ENCODE measurements at regions not wholly inside any gene's neighbourhood (a gene's known extent, or its start where the extent isn't known, plus 50 kb on each side); places are given as distances from the start of the nearest gene placed in this dataset.

DNA sequence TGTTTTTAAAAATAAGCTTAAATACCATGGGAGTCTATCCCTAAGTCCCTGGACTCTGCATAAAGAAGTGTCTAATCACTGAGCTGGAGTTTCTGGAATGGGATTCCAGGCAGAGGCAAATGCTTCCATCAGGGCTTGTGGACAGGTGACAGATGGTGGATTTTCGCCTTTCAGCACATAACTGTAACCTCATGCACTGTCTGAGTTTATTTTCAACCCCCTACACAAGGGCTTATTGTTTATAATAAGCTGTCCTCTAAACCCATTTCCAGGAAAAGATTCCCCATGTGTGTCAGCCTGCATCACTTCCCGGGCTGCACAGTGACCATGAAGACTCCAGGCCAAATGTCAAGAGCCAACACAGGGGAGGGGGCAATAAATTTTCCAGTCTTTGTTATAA is 264.0 kb downstream of the PIK3R1 start (continued):
- TF ChIP-seq RBBP5 (IDR thresholded peaks at IDR 0.05; ENCODE audit: borderline replicate concordance, insufficient read depth, low read length, poor library complexity, severe bottlenecking), result no peak
- TF ChIP-seq, protein P1, sequence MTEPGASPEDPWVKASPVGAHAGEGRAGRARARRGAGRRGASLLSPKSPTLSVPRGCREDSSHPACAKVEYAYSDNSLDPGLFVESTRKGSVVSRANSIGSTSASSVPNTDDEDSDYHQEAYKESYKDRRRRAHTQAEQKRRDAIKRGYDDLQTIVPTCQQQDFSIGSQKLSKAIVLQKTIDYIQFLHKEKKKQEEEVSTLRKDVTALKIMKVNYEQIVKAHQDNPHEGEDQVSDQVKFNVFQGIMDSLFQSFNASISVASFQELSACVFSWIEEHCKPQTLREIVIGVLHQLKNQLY (CRISPR knock-in tag; conservative IDR thresholded peaks at IDR 0.05), result no peak

DNA sequence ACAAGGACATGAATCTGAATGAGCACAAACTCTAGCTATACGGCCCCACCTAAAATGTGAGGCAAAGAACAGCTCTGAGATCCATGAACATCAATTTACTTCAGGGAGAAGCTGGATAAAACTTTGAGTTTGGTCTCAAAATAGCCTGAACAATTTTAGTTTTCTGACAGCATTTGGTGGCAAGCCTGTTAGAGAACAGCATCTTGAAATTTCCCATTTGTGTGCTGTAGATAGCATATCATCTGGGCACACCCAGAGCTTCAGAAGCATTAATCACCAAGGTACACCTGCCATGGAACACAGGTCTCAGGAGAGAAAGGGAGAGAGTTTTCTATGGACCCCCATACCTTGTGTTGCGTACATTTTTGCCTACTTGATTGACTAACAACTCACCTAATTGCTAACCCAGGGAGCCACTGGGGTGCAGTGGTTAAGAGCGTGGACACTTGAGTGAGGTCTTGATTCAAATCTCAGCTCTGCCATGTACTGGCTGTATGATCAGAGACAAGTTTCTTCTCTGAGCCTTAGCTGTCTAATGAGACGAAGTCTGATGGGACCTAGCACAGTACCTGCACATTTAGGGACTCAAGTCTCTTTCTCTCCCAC is 264.9 kb downstream of the PIK3R1 start:
- ATAC-seq, result peak; percentile 35
- no peak overlapping the region for H3K4me3 ChIP-seq
- BruUV-seq (replicated peaks), result no TSS peak
- H2AFZ ChIP-seq (ENCODE audit: low read depth, low read length), result no peak overlapping the region
- peak; percentile 55 for FAIRE-seq
- H3K4me2 ChIP-seq (ENCODE audit: insufficient read depth, low read length), result peak overlapping the region; percentile 14; the same call in 1 of the 2 replicates
- H3K9me1 ChIP-seq (ENCODE audit: control insufficient read depth, insufficient read depth, low read length), result no peaks in the 10 kb centered on the region
- in situ Hi-C loops (cut with MboI), result no loop called here
- 18% methylated on average over 4 of the region's 4 CpGs for WGBS (ENCODE audit: insufficient coverage, low coverage, missing lambda C conversion rate)
- H3K27me3 ChIP-seq (ENCODE audit: control insufficient read depth in 2 of 2, insufficient read depth in 2 of 2, low read length in 2 of 2), result no peaks in the 10 kb centered on the region
- H4K20me1 ChIP-seq (replicated peaks; ENCODE audit: control insufficient read depth, insufficient read depth, low read length), result no peaks in the 10 kb centered on the region
- intact Hi-C loops (cut with micrococcal nuclease), result no loop called here
- ChIA-PET POLR2A (interaction anchor here (0.6 to 1.1 kb wide), 2 partner anchors 61 to 1316 kb away, joined by 3 read pairs; no protein-coding TSS in a partner anchor), CTCF (ENCODE audit: low intra/inter-chr PET ratio) (no interaction called here)
- no peak overlapping the region for H3K27ac ChIP-seq (ENCODE audit: extremely low read depth, low read depth, low read length)
- H3K9ac ChIP-seq (ENCODE audit: insufficient read depth in 1 of 2, low read depth in 2 of 2, low read length in 2 of 2), result no peak overlapping the region
- no peaks in the 10 kb centered on the region for H3K36me3 ChIP-seq (ENCODE audit: control insufficient read depth, insufficient read depth, low read length)
- H3K79me2 ChIP-seq (ENCODE audit: control insufficient read depth, insufficient read depth, low read length), result no peaks in the 10 kb centered on the region
- peak in 2 of 4 experiments; percentile 21 to 40 for DNase-seq (ENCODE audit: extremely low read depth in 1 of 4, low spot score in 3 of 4)
- peaks cover 0 to 19% of the 10 kb centered on the region in 2 experiments; a peak in 3 of 5 replicates for H3K4me1 ChIP-seq (replicated peaks in 1 of 2; ENCODE audit: control insufficient read depth in 2 of 2, insufficient read depth in 2 of 2, low read length in 2 of 2)
- no peaks in the 10 kb centered on the region for H3K9me3 ChIP-seq (replicated peaks; ENCODE audit: control insufficient read depth, insufficient read depth, low read depth, low read length)
- TF ChIP-seq PML (IDR thresholded peaks at IDR 0.05; ENCODE audit: low read length) (peak; percentile 65; the same call in 1 of the 2 replicates), TCF3 (CRISPR knock-in tag; IDR thresholded peaks at IDR 0.05) (peak; percentile 75), KDM1A (IDR thresholded peaks at IDR 0.05) (peak; percentile 48 to 56; a peak in 3 of 4 replicates), TRIM24 (IDR thresholded peaks at IDR 0.05) (peak; percentile 40 to 48; a peak in 2 of 4 replicates), RUNX1 (IDR thresholded peaks at IDR 0.05; ENCODE audit: low read depth) (no peak), CBFA2T2 (conservative IDR thresholded peaks at IDR 0.05) (peak; percentile 80), ARID1B (IDR thresholded peaks at IDR 0.05) (peak; percentile 85), DPF2 (IDR thresholded peaks at IDR 0.05) (peak; percentile 75), NCOR1 (IDR thresholded peaks at IDR 0.05) (peak; percentile 76), SOX6 (IDR thresholded peaks at IDR 0.05) (peak; percentile 13; the same call in 1 of the 2 replicates), ZNF133 (CRISPR knock-in tag; IDR thresholded peaks at IDR 0.05) (no peak), MTA2 (IDR thresholded peaks at IDR 0.05; ENCODE audit: low read depth) (peak; percentile 67), ZSCAN29 (IDR thresholded peaks at IDR 0.05) (no peak), ESRRA (IDR thresholded peaks at IDR 0.05; ENCODE audit: borderline replicate concordance, low read depth) (no peak), MEIS2 (IDR thresholded peaks at IDR 0.05; ENCODE audit: partially characterized antibody) (peak; percentile 72), NFIC (IDR thresholded peaks at IDR 0.05) (no peak), TAL1 (IDR thresholded peaks at IDR 0.05) (peak; percentile 88), POLR2AphosphoS5 (IDR thresholded peaks at IDR 0.05; ENCODE audit: control insufficient read depth, insufficient read depth, low read depth, low read length) (peak; percentile 63), CBFA2T3 (IDR thresholded peaks at IDR 0.05) (peak; percentile 87), TEAD4 (IDR thresholded peaks at IDR 0.05; ENCODE audit: low read length) (peak; percentile 86), TEAD4 (CRISPR knock-in tag; IDR thresholded peaks at IDR 0.05; ENCODE audit: borderline replicate concordance) (no peak)
- TF ChIP-seq, protein P2, sequence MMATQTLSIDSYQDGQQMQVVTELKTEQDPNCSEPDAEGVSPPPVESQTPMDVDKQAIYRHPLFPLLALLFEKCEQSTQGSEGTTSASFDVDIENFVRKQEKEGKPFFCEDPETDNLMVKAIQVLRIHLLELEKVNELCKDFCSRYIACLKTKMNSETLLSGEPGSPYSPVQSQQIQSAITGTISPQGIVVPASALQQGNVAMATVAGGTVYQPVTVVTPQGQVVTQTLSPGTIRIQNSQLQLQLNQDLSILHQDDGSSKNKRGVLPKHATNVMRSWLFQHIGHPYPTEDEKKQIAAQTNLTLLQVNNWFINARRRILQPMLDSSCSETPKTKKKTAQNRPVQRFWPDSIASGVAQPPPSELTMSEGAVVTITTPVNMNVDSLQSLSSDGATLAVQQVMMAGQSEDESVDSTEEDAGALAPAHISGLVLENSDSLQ (IDR thresholded peaks at IDR 0.05), result peak; percentile 40; the same call in 1 of the 2 replicates

Measured in K562 (cell line).